HEK293 (cell line): ENCODE measurements at regions not wholly inside any gene's neighbourhood (a gene's known extent, or its start where the extent isn't known, plus 50 kb on each side); places are given as distances from the start of the nearest gene placed in this dataset.

Experiments
- CTCF ChIA-PET: fragments of 350-600 bp; formaldehyde crosslinking; extraction: SDS; loops from one replicate; lab custom pipeline; 2021; ENCODE audit warnings: antibody characterized with exemption; lab: Yijun Ruan, JAX
- POLR2A ChIA-PET: fragments of 300-600 bp; formaldehyde crosslinking; extraction: SDS; loops from one replicate; lab custom pipeline; 2020; ENCODE audit warnings: antibody characterized with exemption, inconsistent platforms; lab: Yijun Ruan, JAX
- H3K27ac ChIP-seq: fragments of 200-500 bp; sonication (Bioruptor generic); 2 replicates; pipeline ENCODE4 v1.5.1; 2014; ENCODE audit warnings: low read depth, low read length, control low read depth, inconsistent platforms; ENCODE audit errors: extremely low read depth
- H3K36me3 ChIP-seq, 2 experiments: fragments of 200-500 bp in 1 of 2; sonication (Bioruptor generic) in 1 of 2; 1 replicate in 1 of 2; 2 replicates in 1 of 2; pipeline ENCODE4 v1.5.1; 2014 to 2017; ENCODE audit warnings: inconsistent platforms in 2 of 2, low read length in 2 of 2; ENCODE audit not compliant: control insufficient read depth in 2 of 2, insufficient read depth in 1 of 2
- H3K4me1 ChIP-seq: fragments of 200-500 bp; sonication (Bioruptor generic); 2 replicates; pipeline ENCODE4 v1.5.1; 2014; ENCODE audit warnings: mild to moderate bottlenecking, low read length, inconsistent platforms; ENCODE audit not compliant: control insufficient read depth, insufficient read depth
- H3K4me3 ChIP-seq: 2 replicates; pipeline ENCODE4 v1.5.1; 2011; ENCODE audit warnings: low read depth, mild to moderate bottlenecking, control low read depth, low read length, moderate library complexity
- H3K9me3 ChIP-seq: fragments of 200-500 bp; sonication (Bioruptor generic); 2 replicates; pipeline ENCODE4 v1.5.1; 2014; ENCODE audit warnings: low read depth, low read length, inconsistent platforms; ENCODE audit not compliant: control insufficient read depth, insufficient read depth
- AEBP2 ChIP-seq: fragments of 450-650 bp; formaldehyde crosslinking; IDR thresholded peaks from 2 replicates; pipeline ENCODE4 v1.5.1; 2016; ENCODE audit warnings: missing biosample characterization, missing genetic modification characterization, borderline replicate concordance
- ELK4 ChIP-seq: IDR thresholded peaks from 2 replicates; pipeline ENCODE4 v1.6.1; 2011; ENCODE audit warnings: mild to moderate bottlenecking, low read depth, low read length, borderline replicate concordance
- OSR2 ChIP-seq: fragments of 450-650 bp; formaldehyde crosslinking; IDR thresholded peaks from 2 replicates; pipeline ENCODE4 v1.5.1; 2016; ENCODE audit warnings: missing biosample characterization, missing genetic modification characterization
- SCRT1 ChIP-seq: fragments of 450-650 bp; formaldehyde crosslinking; IDR thresholded peaks from 2 replicates; pipeline ENCODE4 v1.5.1; 2016; ENCODE audit warnings: missing biosample characterization, missing genetic modification characterization, borderline replicate concordance
- SCRT2 ChIP-seq: fragments of 450-650 bp; formaldehyde crosslinking; IDR thresholded peaks from 2 replicates; pipeline ENCODE4 v1.5.1; 2016; ENCODE audit warnings: missing biosample characterization, missing genetic modification characterization
- SP3 ChIP-seq: fragments of 450-650 bp; formaldehyde crosslinking; IDR thresholded peaks from 2 replicates; pipeline ENCODE4 v1.5.1; 2016; ENCODE audit warnings: missing biosample characterization, missing genetic modification characterization
- TRIM28 ChIP-seq: IDR thresholded peaks from 2 replicates; pipeline ENCODE4 v1.6.1; 2011; ENCODE audit warnings: low read length, control low read depth, borderline replicate concordance
- ZBTB26 ChIP-seq: fragments of 450-650 bp; formaldehyde crosslinking; optimal IDR thresholded peaks from 2 replicates; pipeline ENCODE3; 2016; ENCODE audit warnings: missing biosample characterization, mild to moderate bottlenecking, missing genetic modification characterization
- ZFP41 ChIP-seq: fragments of 450-650 bp; formaldehyde crosslinking; IDR thresholded peaks from 2 replicates; pipeline ENCODE4 v1.5.1; 2016; ENCODE audit warnings: missing biosample characterization, missing genetic modification characterization, borderline replicate concordance
- ZIC2 ChIP-seq: fragments of 450-650 bp; formaldehyde crosslinking; IDR thresholded peaks from 2 replicates; pipeline ENCODE4 v1.5.1; 2016; ENCODE audit warnings: missing biosample characterization, missing genetic modification characterization
- ZNF138 ChIP-seq: fragments of 450-650 bp; formaldehyde crosslinking; IDR thresholded peaks from 2 replicates; pipeline ENCODE4 v1.5.1; 2016; ENCODE audit warnings: missing biosample characterization, missing genetic modification characterization, borderline replicate concordance
- ZNF155 ChIP-seq: fragments of 450-650 bp; formaldehyde crosslinking; IDR thresholded peaks from 2 replicates; pipeline ENCODE4 v1.5.1; 2016; ENCODE audit warnings: missing biosample characterization, missing genetic modification characterization
- ZNF174 ChIP-seq: fragments of 450-650 bp; formaldehyde crosslinking; IDR thresholded peaks from 2 replicates; pipeline ENCODE4 v1.5.0; 2017; ENCODE audit warnings: missing biosample characterization, mild to moderate bottlenecking, missing genetic modification characterization
- ZNF211 ChIP-seq: fragments of 450-650 bp; formaldehyde crosslinking; IDR thresholded peaks from 2 replicates; pipeline ENCODE4 v1.5.1; 2016; ENCODE audit warnings: low read depth, missing biosample characterization, missing genetic modification characterization
- ZNF239 ChIP-seq: fragments of 450-650 bp; formaldehyde crosslinking; IDR thresholded peaks from 2 replicates; pipeline ENCODE4 v1.5.1; 2016; ENCODE audit warnings: missing biosample characterization, missing genetic modification characterization
- ZNF292 ChIP-seq: fragments of 450-650 bp; formaldehyde crosslinking; IDR thresholded peaks from 2 replicates; pipeline ENCODE4 v1.5.1; 2016; ENCODE audit warnings: low read depth, missing biosample characterization, missing genetic modification characterization, borderline replicate concordance
- ZNF350 ChIP-seq: fragments of 450-650 bp; formaldehyde crosslinking; IDR thresholded peaks from 2 replicates; pipeline ENCODE4 v1.5.0; 2017; ENCODE audit warnings: missing biosample characterization, mild to moderate bottlenecking, missing genetic modification characterization
- ZNF585B ChIP-seq: fragments of 450-650 bp; formaldehyde crosslinking; IDR thresholded peaks from 2 replicates; pipeline ENCODE4 v1.5.1; 2016; ENCODE audit warnings: missing biosample characterization, missing genetic modification characterization
- ZNF610 ChIP-seq: fragments of 450-650 bp; formaldehyde crosslinking; IDR thresholded peaks from 2 replicates; pipeline ENCODE4 v1.5.1; 2016; ENCODE audit warnings: missing biosample characterization, missing genetic modification characterization, borderline replicate concordance
- ZNF626 ChIP-seq: fragments of 450-650 bp; sonication (Bioruptor Pico); formaldehyde crosslinking; IDR thresholded peaks from 2 replicates; pipeline ENCODE4 v1.5.1; 2018; ENCODE audit warnings: missing biosample characterization, missing genetic modification characterization, inconsistent platforms
- ZNF670 ChIP-seq: fragments of 450-650 bp; formaldehyde crosslinking; IDR thresholded peaks from 2 replicates; pipeline ENCODE4 v1.5.1; 2016; ENCODE audit warnings: missing biosample characterization, missing genetic modification characterization, low read depth
- ZNF677 ChIP-seq: fragments of 450-650 bp; IDR thresholded peaks from 2 replicates; pipeline ENCODE4 v1.5.0; 2018; ENCODE audit warnings: missing biosample characterization, mild to moderate bottlenecking, missing genetic modification characterization, moderate library complexity
- ZNF776 ChIP-seq: fragments of 450-650 bp; formaldehyde crosslinking; IDR thresholded peaks from 2 replicates; pipeline ENCODE4 v1.5.0; 2017; ENCODE audit warnings: missing biosample characterization, missing genetic modification characterization, borderline replicate concordance
- ZNF843 ChIP-seq: fragments of 450-650 bp; formaldehyde crosslinking; IDR thresholded peaks from 2 replicates; pipeline ENCODE4 v1.5.1; 2016; ENCODE audit warnings: missing biosample characterization, missing genetic modification characterization
- ZSCAN16 ChIP-seq: fragments of 450-650 bp; formaldehyde crosslinking; IDR thresholded peaks from 2 replicates; pipeline ENCODE4 v1.5.1; 2016; ENCODE audit warnings: missing biosample characterization, missing genetic modification characterization
- TF ChIP-seq, protein P1 (sequence below): fragments of 450-650 bp; formaldehyde crosslinking; IDR thresholded peaks from 2 replicates; pipeline ENCODE4 v1.5.1; 2016; ENCODE audit warnings: missing biosample characterization, missing genetic modification characterization
- TF ChIP-seq, protein P2 (sequence below): fragments of 450-650 bp; formaldehyde crosslinking; IDR thresholded peaks from 2 replicates; pipeline ENCODE4 v1.5.1; 2016; ENCODE audit warnings: missing biosample characterization, missing genetic modification characterization
- TF ChIP-seq, protein P3 (sequence below): fragments of 450-650 bp; formaldehyde crosslinking; IDR thresholded peaks from 2 replicates; pipeline ENCODE4 v1.5.1; 2017; ENCODE audit warnings: missing biosample characterization, missing genetic modification characterization

DNA sequence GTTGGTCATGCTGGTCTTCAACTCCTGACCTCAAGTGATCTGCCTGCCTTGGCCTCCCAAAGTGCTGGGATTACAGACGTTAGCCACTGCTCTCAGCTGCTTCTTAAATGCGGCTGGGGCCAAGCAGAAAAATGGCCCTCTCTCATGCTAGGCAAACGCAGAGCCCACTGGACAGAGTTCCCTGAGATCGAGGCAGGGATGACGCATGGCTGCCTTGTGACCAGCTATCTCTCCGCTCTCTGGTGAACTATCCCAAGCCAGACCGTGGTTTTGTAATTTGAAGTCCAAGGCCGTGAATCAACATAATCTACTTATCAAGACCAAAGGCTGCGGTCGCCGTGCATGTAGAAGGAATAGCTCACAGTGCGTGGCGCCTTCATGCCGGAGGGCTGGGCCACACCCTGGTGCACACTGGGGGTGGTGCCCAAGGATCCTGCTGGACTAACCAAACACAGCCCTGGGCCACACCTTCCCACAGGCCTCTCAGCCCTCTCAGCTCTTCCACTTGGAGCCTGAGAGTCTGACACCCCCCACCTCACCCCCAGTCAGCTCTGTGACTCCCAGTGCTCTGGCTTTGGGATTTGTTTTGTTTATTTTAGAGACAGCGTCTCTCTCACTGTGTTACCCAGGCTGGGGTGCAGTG lies 88.1 kb upstream of the CUX1 start:
- CTCF ChIA-PET = interaction anchor here (0.6 to 1.4 kb wide), 4 partner anchors 10 to 143 kb away, joined by 3 to 4 read pairs (median 4); no protein-coding TSS in a partner anchor
- TF ChIP-seq ZFP41 (tag by site-specific recombination) = no peak
- no peak for TF ChIP-seq AEBP2 (tag by site-specific recombination)
- TF ChIP-seq, protein P1, sequence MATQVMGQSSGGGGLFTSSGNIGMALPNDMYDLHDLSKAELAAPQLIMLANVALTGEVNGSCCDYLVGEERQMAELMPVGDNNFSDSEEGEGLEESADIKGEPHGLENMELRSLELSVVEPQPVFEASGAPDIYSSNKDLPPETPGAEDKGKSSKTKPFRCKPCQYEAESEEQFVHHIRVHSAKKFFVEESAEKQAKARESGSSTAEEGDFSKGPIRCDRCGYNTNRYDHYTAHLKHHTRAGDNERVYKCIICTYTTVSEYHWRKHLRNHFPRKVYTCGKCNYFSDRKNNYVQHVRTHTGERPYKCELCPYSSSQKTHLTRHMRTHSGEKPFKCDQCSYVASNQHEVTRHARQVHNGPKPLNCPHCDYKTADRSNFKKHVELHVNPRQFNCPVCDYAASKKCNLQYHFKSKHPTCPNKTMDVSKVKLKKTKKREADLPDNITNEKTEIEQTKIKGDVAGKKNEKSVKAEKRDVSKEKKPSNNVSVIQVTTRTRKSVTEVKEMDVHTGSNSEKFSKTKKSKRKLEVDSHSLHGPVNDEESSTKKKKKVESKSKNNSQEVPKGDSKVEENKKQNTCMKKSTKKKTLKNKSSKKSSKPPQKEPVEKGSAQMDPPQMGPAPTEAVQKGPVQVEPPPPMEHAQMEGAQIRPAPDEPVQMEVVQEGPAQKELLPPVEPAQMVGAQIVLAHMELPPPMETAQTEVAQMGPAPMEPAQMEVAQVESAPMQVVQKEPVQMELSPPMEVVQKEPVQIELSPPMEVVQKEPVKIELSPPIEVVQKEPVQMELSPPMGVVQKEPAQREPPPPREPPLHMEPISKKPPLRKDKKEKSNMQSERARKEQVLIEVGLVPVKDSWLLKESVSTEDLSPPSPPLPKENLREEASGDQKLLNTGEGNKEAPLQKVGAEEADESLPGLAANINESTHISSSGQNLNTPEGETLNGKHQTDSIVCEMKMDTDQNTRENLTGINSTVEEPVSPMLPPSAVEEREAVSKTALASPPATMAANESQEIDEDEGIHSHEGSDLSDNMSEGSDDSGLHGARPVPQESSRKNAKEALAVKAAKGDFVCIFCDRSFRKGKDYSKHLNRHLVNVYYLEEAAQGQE (tag by site-specific recombination) = 0 out of 2 replicates have a peak, but pooled peaks have one; percentile 37
- TF ChIP-seq ZSCAN16 (tag by site-specific recombination) = no peak
- no peak for TF ChIP-seq ZNF610 (tag by site-specific recombination)
- TF ChIP-seq SCRT2 (tag by site-specific recombination) = no peak
- no peak for TF ChIP-seq SP3 (tag by site-specific recombination)
- TF ChIP-seq ZBTB26 (tag by site-specific recombination) = no peak
- peak; percentile 51; the same call in 1 of the 2 replicates for TF ChIP-seq TRIM28
- no peak for TF ChIP-seq OSR2
- TF ChIP-seq ELK4 = no peak
- TF ChIP-seq ZNF174 (tag by site-specific recombination) = no peak
- no peak for TF ChIP-seq ZNF350 (tag by site-specific recombination)
- no peak for TF ChIP-seq ZNF776
- no peak for TF ChIP-seq ZNF626 (tag by site-specific recombination)
- no peak for TF ChIP-seq ZNF585B
- no peak for TF ChIP-seq ZNF155
- TF ChIP-seq ZNF670 (tag by site-specific recombination) = no peak
- no peak for TF ChIP-seq ZNF292 (tag by site-specific recombination)
- TF ChIP-seq, protein P2, sequence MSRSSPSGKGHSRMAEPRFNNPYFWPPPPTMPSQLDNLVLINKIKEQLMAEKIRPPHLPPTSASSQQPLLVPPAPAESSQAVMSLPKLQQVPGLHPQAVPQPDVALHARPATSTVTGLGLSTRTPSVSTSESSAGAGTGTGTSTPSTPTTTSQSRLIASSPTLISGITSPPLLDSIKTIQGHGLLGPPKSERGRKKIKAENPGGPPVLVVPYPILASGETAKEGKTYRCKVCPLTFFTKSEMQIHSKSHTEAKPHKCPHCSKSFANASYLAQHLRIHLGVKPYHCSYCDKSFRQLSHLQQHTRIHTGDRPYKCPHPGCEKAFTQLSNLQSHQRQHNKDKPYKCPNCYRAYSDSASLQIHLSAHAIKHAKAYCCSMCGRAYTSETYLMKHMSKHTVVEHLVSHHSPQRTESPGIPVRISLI (tag by site-specific recombination) = no peak
- TF ChIP-seq ZNF843 (tag by site-specific recombination) = no peak
- no peak for TF ChIP-seq ZNF211 (tag by site-specific recombination)
- no peak for TF ChIP-seq ZNF239
- TF ChIP-seq ZNF677 (tag by site-specific recombination) = no peak
- TF ChIP-seq, protein P3, sequence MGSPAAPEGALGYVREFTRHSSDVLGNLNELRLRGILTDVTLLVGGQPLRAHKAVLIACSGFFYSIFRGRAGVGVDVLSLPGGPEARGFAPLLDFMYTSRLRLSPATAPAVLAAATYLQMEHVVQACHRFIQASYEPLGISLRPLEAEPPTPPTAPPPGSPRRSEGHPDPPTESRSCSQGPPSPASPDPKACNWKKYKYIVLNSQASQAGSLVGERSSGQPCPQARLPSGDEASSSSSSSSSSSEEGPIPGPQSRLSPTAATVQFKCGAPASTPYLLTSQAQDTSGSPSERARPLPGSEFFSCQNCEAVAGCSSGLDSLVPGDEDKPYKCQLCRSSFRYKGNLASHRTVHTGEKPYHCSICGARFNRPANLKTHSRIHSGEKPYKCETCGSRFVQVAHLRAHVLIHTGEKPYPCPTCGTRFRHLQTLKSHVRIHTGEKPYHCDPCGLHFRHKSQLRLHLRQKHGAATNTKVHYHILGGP (tag by site-specific recombination) = no peak
- TF ChIP-seq ZIC2 (tag by site-specific recombination) = peak; percentile 36
- no peak for TF ChIP-seq ZNF138 (tag by site-specific recombination)
- TF ChIP-seq SCRT1 (tag by site-specific recombination) = no peak

More for the DNA sequence above, 88.1 kb upstream of the CUX1 start:
- Histone ChIP-seq H3K4me1 (no peaks in the 10 kb centered on the region), H3K9me3 (no peaks in the 10 kb centered on the region), H3K27ac (0 out of 2 replicates have a peak overlapping the region, but pooled peaks have one; percentile 3), H3K36me3 (no peaks in the 10 kb centered on the region), H3K4me3 (no peak overlapping the region)
- POLR2A ChIA-PET = interaction anchor here (0.5 to 1.8 kb wide), 4 partner anchors 12 to 1470 kb away, joined by 3 to 7 read pairs (median 4); no protein-coding TSS in a partner anchor
